Erythroblast (primary cell): ENCODE measurements at regions not wholly inside any gene's neighbourhood (a gene's known extent, or its start where the extent isn't known, plus 50 kb on each side); places are given as distances from the start of the nearest gene placed in this dataset.

Experiments used
- GATA1 ChIP-seq: IDR thresholded peaks from 2 replicates; pipeline ENCODE4 v1.6.1; 2011; ENCODE audit warnings: low read depth, mild to moderate bottlenecking, control low read depth, low read length, moderate library complexity
- POLR2A ChIP-seq: IDR thresholded peaks from 2 replicates; pipeline ENCODE4 v1.6.1; 2011; ENCODE audit warnings: mild to moderate bottlenecking, low read length

DNA sequence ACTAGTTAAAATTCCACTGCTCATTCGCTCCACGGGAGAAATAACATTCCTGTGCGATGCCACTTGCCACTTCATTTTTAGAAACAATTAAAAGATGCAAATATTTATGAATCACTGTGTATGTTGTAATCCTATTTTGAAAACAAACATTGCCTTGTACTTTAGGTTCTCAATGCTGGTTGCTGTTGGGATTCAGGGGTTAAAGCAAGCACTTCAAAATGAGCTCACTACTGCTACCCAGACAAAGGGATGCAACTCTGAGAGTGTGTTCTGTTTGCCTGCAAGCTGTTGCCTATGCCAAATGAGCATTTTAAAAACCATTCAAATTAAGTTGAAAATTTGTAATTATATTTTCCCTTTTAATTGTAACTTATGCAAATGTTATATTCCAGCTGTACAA, 87.5 kb downstream of the RWDD3 start:
- TF ChIP-seq POLR2A (no peak), GATA1 (no peak)
